ENCODE measurements at regions not wholly inside any gene's neighbourhood (a gene's known extent, or its start where the extent isn't known, plus 50 kb on each side); places are given as distances from the start of the nearest gene placed in this dataset.

DNA sequence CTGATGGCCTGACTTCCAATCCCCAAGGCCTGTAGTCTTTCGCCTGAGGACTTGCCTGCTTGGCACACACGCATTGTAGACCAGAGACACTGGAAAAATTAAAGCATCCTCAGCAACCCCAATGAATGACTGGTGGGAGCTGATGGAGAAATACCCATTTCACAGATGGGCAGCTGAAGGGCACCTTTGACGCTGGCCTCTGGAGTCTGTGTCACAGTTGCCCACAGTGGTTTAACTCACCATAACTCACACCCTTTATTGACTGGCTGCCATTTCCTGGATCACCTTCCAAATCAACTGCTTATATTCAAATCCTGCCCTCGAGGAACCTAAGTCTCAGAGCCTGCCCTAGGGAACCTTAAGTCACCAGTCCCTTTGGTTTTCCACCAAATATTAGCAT lies 183.1 kb downstream of the SHQ1 start:
- no peak overlapping the region for H3K27ac ChIP-seq (replicated peaks in 1 of 4)
- TF ChIP-seq EP300 (IDR thresholded peaks at IDR 0.05) (no peak), POLR2A (IDR thresholded peaks at IDR 0.05; ENCODE audit: low read depth) (no peak), POLR2AphosphoS5 (IDR thresholded peaks at IDR 0.05) (no peak)
- TF ChIP-seq, protein P1, sequence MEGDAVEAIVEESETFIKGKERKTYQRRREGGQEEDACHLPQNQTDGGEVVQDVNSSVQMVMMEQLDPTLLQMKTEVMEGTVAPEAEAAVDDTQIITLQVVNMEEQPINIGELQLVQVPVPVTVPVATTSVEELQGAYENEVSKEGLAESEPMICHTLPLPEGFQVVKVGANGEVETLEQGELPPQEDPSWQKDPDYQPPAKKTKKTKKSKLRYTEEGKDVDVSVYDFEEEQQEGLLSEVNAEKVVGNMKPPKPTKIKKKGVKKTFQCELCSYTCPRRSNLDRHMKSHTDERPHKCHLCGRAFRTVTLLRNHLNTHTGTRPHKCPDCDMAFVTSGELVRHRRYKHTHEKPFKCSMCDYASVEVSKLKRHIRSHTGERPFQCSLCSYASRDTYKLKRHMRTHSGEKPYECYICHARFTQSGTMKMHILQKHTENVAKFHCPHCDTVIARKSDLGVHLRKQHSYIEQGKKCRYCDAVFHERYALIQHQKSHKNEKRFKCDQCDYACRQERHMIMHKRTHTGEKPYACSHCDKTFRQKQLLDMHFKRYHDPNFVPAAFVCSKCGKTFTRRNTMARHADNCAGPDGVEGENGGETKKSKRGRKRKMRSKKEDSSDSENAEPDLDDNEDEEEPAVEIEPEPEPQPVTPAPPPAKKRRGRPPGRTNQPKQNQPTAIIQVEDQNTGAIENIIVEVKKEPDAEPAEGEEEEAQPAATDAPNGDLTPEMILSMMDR (IDR thresholded peaks at IDR 0.05): no peak
- intact Hi-C loops (cut with DNase I): no loop called here

DNA sequence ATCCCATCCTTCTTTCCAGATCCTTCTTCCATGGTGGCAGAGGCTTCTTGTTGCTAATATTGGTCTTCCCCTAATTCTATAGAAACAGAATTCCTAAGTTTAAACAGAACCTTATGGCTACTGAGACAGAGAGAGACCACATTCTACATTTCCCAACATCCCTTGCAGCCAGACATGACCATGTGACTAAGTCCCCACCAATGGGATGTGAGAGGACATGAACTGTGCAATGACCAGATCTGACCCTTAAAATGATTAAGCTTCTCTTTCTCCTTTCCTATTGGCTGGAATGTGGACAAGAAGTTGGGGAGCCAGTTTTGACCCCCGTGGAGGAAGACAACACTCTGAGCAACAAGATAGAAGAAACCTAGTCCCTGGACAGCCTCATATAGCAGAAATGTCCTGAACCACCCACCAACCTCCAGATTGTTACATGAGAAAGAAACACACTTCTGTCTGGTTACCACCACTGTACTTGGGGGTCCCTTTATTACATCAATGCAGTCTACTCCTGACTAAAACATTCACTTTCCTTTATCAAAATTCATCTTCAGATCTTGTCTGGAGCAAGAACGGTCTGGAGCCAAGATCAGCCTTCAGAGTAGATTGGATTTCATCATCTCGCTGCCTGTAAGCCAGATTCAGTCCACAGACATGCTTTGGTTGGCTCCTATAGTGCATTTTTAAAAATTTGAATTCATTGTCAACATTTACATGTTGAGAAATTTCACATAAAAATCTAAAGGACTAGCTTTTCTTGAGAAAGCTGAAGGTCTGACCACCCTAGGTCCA lies 183.9 kb downstream of the SHQ1 start:
- 82% methylated on average over 3 of the region's 3 CpGs for WGBS

More for the DNA sequence above, 183.1 kb downstream of the SHQ1 start:
- Histone ChIP-seq H3K4me1 (peaks cover 0 to 17% (median 12%) of the 10 kb centered on the region in 4 donors), H3K36me3 (no peaks in the 10 kb centered on the region), H3K27me3 (no peaks in the 10 kb centered on the region), H3K9me3 (no peaks in the 10 kb centered on the region), H3K4me3 (no peak overlapping the region)
- DNase-seq (ENCODE audit: extremely low spot score): no peak
- 88% methylated on average over 2 of the region's 4 CpGs for WGBS

DNA sequence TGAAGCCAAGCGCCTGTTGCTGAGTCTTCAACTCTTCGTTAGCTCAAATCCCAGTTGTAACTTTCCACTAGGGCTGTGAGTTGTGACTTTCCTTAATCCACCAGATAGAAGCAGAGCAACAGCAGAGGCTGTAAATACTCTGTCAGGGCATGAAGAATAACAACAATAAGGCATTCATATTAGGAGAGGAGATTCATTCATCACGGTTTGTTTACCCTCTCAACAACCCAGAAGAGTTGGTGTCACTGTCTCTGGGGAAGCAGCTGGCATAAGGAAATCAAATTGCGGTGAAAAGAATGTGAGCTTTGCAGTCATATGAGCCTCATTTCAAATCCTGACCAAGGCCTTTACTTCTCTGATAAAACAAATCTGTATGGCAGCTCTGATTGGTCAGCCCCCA lies 184.8 kb downstream of the SHQ1 start:
- 91% methylated on average over 3 of the region's 4 CpGs for WGBS
- no peaks in the 10 kb centered on the region for H3K9me3 ChIP-seq
- no peak overlapping the region for H3K4me3 ChIP-seq
- peaks cover 0 to 17% (median 12%) of the 10 kb centered on the region in 4 donors for H3K4me1 ChIP-seq
- no peak for DNase-seq (ENCODE audit: extremely low spot score)
- no peak overlapping the region for H3K27ac ChIP-seq (replicated peaks in 1 of 4)
- H3K36me3 ChIP-seq: no peaks in the 10 kb centered on the region
- intact Hi-C loops (cut with DNase I): no loop called here
- no peak for TF ChIP-seq POLR2AphosphoS5 (IDR thresholded peaks at IDR 0.05)
- no peaks in the 10 kb centered on the region for H3K27me3 ChIP-seq

More for the DNA sequence above, 183.9 kb downstream of the SHQ1 start:
- Histone ChIP-seq H3K27ac (replicated peaks in 1 of 4) (no peak overlapping the region), H3K4me1 (peaks cover 0 to 17% (median 12%) of the 10 kb centered on the region in 4 donors), H3K4me3 (no peak overlapping the region), H3K27me3 (no peaks in the 10 kb centered on the region), H3K36me3 (no peaks in the 10 kb centered on the region), H3K9me3 (no peaks in the 10 kb centered on the region)
- no peak for DNase-seq (ENCODE audit: extremely low spot score)
- TF ChIP-seq POLR2A (IDR thresholded peaks at IDR 0.05; ENCODE audit: low read depth) (no peak), POLR2AphosphoS5 (IDR thresholded peaks at IDR 0.05) (no peak), EP300 (IDR thresholded peaks at IDR 0.05) (no peak)
- TF ChIP-seq, protein P1 (IDR thresholded peaks at IDR 0.05): no peak
- intact Hi-C loops (cut with DNase I): no loop called here

DNA sequence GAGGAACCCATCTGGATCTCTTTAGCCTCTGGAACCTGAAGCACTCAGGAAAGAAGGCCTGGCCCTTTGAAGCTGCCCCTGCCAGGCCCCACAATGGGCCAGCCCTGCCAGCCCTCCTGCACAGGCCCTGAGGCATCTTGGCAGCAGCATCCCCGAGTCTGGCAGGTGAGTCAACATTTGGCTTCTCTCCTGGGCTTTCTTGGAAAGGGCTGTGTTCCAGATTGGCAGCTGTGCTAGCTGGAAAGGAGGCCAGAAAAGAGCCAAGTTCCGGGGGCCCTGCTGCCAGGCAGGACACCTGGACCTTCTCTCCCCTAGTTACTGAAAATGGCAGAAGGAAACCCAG lies 187.2 kb downstream of the SHQ1 start:
- Histone ChIP-seq H3K9me3 (no peaks in the 10 kb centered on the region), H3K4me3 (no peak overlapping the region), H3K36me3 (no peaks in the 10 kb centered on the region), H3K27me3 (peaks cover 0 to 3% (median 0%) of the 10 kb centered on the region in 4 donors), H3K4me1 (peaks cover 0 to 17% (median 12%) of the 10 kb centered on the region in 4 donors), H3K27ac (replicated peaks in 1 of 4) (peak overlapping the region in 2 of 4 donors; percentile 20 to 31)
- no peak for DNase-seq (ENCODE audit: extremely low spot score)
- intact Hi-C loops (cut with DNase I): no loop called here
- TF ChIP-seq POLR2A (IDR thresholded peaks at IDR 0.05; ENCODE audit: low read depth) (no peak), POLR2AphosphoS5 (IDR thresholded peaks at IDR 0.05) (peak; percentile 58 to 75), EP300 (IDR thresholded peaks at IDR 0.05) (no peak)
- TF ChIP-seq, protein P1 (IDR thresholded peaks at IDR 0.05): no peak
- WGBS: 80% methylated on average over 1 of the region's 2 CpGs

DNA sequence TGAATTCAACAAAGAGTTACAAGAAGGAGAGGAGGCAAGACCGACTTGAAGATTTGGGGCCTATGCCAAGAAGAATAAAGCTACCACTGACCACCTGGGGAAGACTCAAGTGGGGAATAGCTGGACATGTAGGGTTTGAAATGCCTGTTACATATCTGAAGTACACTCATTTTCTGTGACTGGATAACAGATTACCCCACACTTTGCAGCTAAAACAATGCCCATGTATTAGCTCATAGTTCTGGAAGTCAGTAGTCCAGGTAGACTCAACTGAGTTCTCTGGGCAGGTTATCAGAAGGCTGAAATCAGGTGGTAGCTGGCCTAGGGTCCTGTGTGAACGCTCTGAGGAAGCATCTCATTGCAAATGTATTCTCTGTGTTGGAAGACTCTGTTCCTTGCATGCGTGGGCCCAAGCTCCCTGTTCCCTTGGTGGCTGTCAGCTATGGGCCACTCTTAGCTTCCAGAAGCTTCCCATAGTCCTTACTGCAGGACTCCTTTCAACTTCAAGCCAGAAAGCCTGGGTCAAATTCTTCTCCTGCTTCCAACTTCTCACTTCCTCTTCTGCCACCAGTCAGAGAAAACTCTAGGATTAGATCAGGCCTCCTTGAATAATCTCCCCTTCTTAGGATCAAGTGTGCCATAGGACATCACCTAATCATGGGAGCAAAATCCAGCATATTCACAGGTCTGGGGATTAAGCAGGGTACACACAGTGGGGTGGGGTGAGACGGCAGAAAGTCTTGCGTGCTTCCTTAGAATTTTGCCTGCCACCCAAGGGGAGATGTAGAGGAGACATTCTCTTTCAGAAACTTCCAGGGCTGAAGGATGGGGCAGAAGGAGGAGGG lies 187.8 kb downstream of the SHQ1 start:
- WGBS: 93% methylated on average over 5 of the region's 5 CpGs
- Histone ChIP-seq H3K27me3 (peaks cover 0 to 9% (median 0%) of the 10 kb centered on the region in 4 donors), H3K4me1 (peaks cover 0 to 20% (median 12%) of the 10 kb centered on the region in 4 donors), H3K27ac (replicated peaks in 1 of 4) (peak overlapping the region in 2 of 4 donors; percentile 20 to 31), H3K4me3 (no peak overlapping the region), H3K9me3 (no peaks in the 10 kb centered on the region), H3K36me3 (no peaks in the 10 kb centered on the region)
- DNase-seq (ENCODE audit: extremely low spot score): no peak
- TF ChIP-seq EP300 (IDR thresholded peaks at IDR 0.05) (no peak), POLR2A (IDR thresholded peaks at IDR 0.05; ENCODE audit: low read depth) (no peak), POLR2AphosphoS5 (IDR thresholded peaks at IDR 0.05) (no peak)
- TF ChIP-seq, protein P1 (IDR thresholded peaks at IDR 0.05): no peak
- intact Hi-C loops (cut with DNase I): no loop called here

Data from esophagus muscularis mucosa (tissue), 4 donors.